CD4-positive, alpha-beta T cell treated with Interleukin-10 for 1 hour (primary cell): ENCODE measurements at regions not wholly inside any gene's neighbourhood (a gene's known extent, or its start where the extent isn't known, plus 50 kb on each side); places are given as distances from the start of the nearest gene placed in this dataset.

Experiments
- DNase-seq: peaks from one replicate; pipeline ENCODE4 v3.0.0-alpha.2; 2020

GRCh38 chr2:104787298-104788065 lies 66.4 kb upstream of the POU3F3 start:
- DNase-seq = no peak

- no peak for DNase-seq
These were observed 65.0 kb upstream of the POU3F3 start for GRCh38 chr2:104788742-104789455.

GRCh38 chr2:104790100-104790811 lies 63.7 kb upstream of the POU3F3 start:
- no peak for DNase-seq

GRCh38 chr2:104790901-104791495 lies 62.9 kb upstream of the POU3F3 start:
- no peak for DNase-seq

- DNase-seq = no peak
These were observed 59.9 kb upstream of the POU3F3 start for GRCh38 chr2:104793966-104794365.

- no peak for DNase-seq
These were observed 59.5 kb upstream of the POU3F3 start for GRCh38 chr2:104794441-104794840.
